ENCODE measurements at regions not wholly inside any gene's neighbourhood (a gene's known extent, or its start where the extent isn't known, plus 50 kb on each side); places are given as distances from the start of the nearest gene placed in this dataset.

GRCh38 chr7:80057488-80057887 is 77.1 kb upstream of the GNAI1 start:
- RAD21 ChIA-PET (ENCODE audit: unreplicated experiment): no interaction called here
- Histone ChIP-seq H3K9ac (ENCODE audit: control insufficient read depth, insufficient read depth, low read length) (no peak overlapping the region), H3K4me1 (ENCODE audit: control insufficient read depth, insufficient read depth, low read length) (no peaks in the 10 kb centered on the region), H3K4me3 (no peak overlapping the region), H3K4me2 (ENCODE audit: control insufficient read depth, insufficient read depth) (no peak overlapping the region), H4K20me1 (ENCODE audit: control insufficient read depth, insufficient read depth) (no peaks in the 10 kb centered on the region), H3K79me2 (ENCODE audit: control insufficient read depth, insufficient read depth, low read length) (no peaks in the 10 kb centered on the region), H3K27ac (ENCODE audit: control insufficient read depth, insufficient read depth) (no peak overlapping the region), H2AFZ (ENCODE audit: control insufficient read depth, low read depth, low read length) (no peak overlapping the region), H3K36me3 (ENCODE audit: control insufficient read depth in 2 of 2, insufficient read depth in 2 of 2, low read length in 1 of 2) (no peaks in the 10 kb centered on the region), H3K9me3 (replicated peaks; ENCODE audit: control insufficient read depth, insufficient read depth, low read length) (no peaks in the 10 kb centered on the region), H3K27me3 (replicated peaks in 1 of 2; ENCODE audit: control insufficient read depth in 2 of 2, insufficient read depth in 2 of 2, low read length in 1 of 2) (no peaks in the 10 kb centered on the region)
- ATAC-seq (peak; percentile 42), DNase-seq (ENCODE audit: low read depth, low spot score) (no peak), FAIRE-seq (no peak)
- POLR2A ChIA-PET: interaction anchor here (0.7 kb wide), 1 partner anchor 81 kb away, joined by 3 read pairs; no protein-coding TSS in a partner anchor
- in situ Hi-C loops (cut with MboI) (loop anchor here (25.0 kb wide), 1 partner anchor 605 kb away; no protein-coding TSS in a partner anchor), intact Hi-C loops (cut with micrococcal nuclease; ENCODE audit: unreplicated experiment) (no loop called here)
- 30% methylated on average over 2 of the region's 3 CpGs for WGBS (ENCODE audit: insufficient coverage, insufficient replicate concordance, low lambda C conversion rate, missing lambda C conversion rate)
- CTCF ChIA-PET: no interaction called here
- no peak for TF ChIP-seq NFYB (IDR thresholded peaks at IDR 0.05; ENCODE audit: insufficient read depth, low read depth, low read length)
- TF ChIP-seq SREBF2 (IDR thresholded peaks at IDR 0.05; ENCODE audit: low read length): no peak
- no peak for TF ChIP-seq CHD4 (IDR thresholded peaks at IDR 0.05)
- TF ChIP-seq NBN (IDR thresholded peaks at IDR 0.05): no peak
- TF ChIP-seq POU2F2 (IDR thresholded peaks at IDR 0.05; ENCODE audit: borderline replicate concordance, low read depth, low read length): no peak
- no peak for TF ChIP-seq MEF2B (IDR thresholded peaks at IDR 0.05; ENCODE audit: partially characterized antibody, poor library complexity, severe bottlenecking)
- no TSS peak for BruUV-seq (replicated peaks)
- SMC1A ChIA-PET (ENCODE audit: uncharacterized antibody, unreplicated experiment): no interaction called here

GRCh38 chr7:80054356-80054755 is 80.3 kb upstream of the GNAI1 start:
- no TSS peak for BruUV-seq (replicated peaks)
- RAD21 ChIA-PET (ENCODE audit: unreplicated experiment): no interaction called here
- H3K4me3 ChIP-seq: no peak overlapping the region
- H3K27ac ChIP-seq (ENCODE audit: control insufficient read depth, insufficient read depth): no peak overlapping the region
- no peak overlapping the region for H2AFZ ChIP-seq (ENCODE audit: control insufficient read depth, low read depth, low read length)
- intact Hi-C loops (cut with micrococcal nuclease; ENCODE audit: unreplicated experiment) (no loop called here), in situ Hi-C loops (cut with MboI) (loop anchor here (25.0 kb wide), 1 partner anchor 608 kb away; no protein-coding TSS in a partner anchor)
- CTCF ChIA-PET: no interaction called here
- H3K79me2 ChIP-seq (ENCODE audit: control insufficient read depth, insufficient read depth, low read length): no peaks in the 10 kb centered on the region
- H3K36me3 ChIP-seq (ENCODE audit: control insufficient read depth in 2 of 2, insufficient read depth in 2 of 2, low read length in 1 of 2): no peaks in the 10 kb centered on the region
- H3K27me3 ChIP-seq (replicated peaks in 1 of 2; ENCODE audit: control insufficient read depth in 2 of 2, insufficient read depth in 2 of 2, low read length in 1 of 2): no peaks in the 10 kb centered on the region
- no peak overlapping the region for H3K9ac ChIP-seq (ENCODE audit: control insufficient read depth, insufficient read depth, low read length)
- POLR2A ChIA-PET: no interaction called here
- no peaks in the 10 kb centered on the region for H3K9me3 ChIP-seq (replicated peaks; ENCODE audit: control insufficient read depth, insufficient read depth, low read length)
- WGBS (ENCODE audit: insufficient coverage, insufficient replicate concordance, low lambda C conversion rate, missing lambda C conversion rate): 16% methylated on average over 2 of the region's 2 CpGs
- no peak for ATAC-seq
- no peak for FAIRE-seq
- SMC1A ChIA-PET (ENCODE audit: uncharacterized antibody, unreplicated experiment): no interaction called here
- no peaks in the 10 kb centered on the region for H3K4me1 ChIP-seq (ENCODE audit: control insufficient read depth, insufficient read depth, low read length)
- DNase-seq (ENCODE audit: low read depth, low spot score): no peak
- H3K4me2 ChIP-seq (ENCODE audit: control insufficient read depth, insufficient read depth): no peak overlapping the region
- no peaks in the 10 kb centered on the region for H4K20me1 ChIP-seq (ENCODE audit: control insufficient read depth, insufficient read depth)
- TF ChIP-seq, protein P1, sequence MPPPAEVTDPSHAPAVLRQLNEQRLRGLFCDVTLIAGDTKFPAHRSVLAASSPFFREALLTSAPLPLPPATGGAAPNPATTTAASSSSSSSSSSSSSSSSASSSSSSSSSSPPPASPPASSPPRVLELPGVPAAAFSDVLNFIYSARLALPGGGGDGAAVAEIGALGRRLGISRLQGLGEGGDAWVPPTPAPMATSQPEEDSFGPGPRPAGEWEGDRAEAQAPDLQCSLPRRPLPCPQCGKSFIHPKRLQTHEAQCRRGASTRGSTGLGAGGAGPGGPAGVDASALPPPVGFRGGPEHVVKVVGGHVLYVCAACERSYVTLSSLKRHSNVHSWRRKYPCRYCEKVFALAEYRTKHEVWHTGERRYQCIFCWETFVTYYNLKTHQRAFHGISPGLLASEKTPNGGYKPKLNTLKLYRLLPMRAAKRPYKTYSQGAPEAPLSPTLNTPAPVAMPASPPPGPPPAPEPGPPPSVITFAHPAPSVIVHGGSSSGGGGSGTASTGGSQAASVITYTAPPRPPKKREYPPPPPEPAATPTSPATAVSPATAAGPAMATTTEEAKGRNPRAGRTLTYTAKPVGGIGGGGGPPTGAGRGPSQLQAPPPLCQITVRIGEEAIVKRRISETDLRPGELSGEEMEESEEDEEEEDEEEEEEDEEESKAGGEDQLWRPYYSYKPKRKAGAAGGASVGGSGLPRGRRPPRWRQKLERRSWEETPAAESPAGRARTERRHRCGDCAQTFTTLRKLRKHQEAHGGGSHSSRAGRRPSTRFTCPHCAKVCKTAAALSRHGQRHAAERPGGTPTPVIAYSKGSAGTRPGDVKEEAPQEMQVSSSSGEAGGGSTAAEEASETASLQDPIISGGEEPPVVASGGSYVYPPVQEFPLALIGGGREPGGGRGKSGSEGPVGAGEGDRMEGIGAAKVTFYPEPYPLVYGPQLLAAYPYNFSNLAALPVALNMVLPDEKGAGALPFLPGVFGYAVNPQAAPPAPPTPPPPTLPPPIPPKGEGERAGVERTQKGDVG (CRISPR knock-in tag; IDR thresholded peaks at IDR 0.05): no peak
- TF ChIP-seq SPI1 (IDR thresholded peaks at IDR 0.05; ENCODE audit: borderline replicate concordance, insufficient read depth, low read depth, low read length): no peak
- no peak for TF ChIP-seq CTCF (IDR thresholded peaks at IDR 0.05 in 2 of 3, conservative IDR thresholded peaks at IDR 0.05 in 1 of 3; ENCODE audit: control insufficient read depth in 2 of 3, extremely low read depth in 1 of 3, insufficient read depth in 1 of 3, low read depth in 3 of 3, low read length in 3 of 3)
- TF ChIP-seq SUZ12 (IDR thresholded peaks at IDR 0.05; ENCODE audit: unreplicated experiment): no peak
- TF ChIP-seq SMARCA5 (IDR thresholded peaks at IDR 0.05): no peak
- TF ChIP-seq SRF (IDR thresholded peaks at IDR 0.05; ENCODE audit: low read depth in 2 of 2, low read length in 2 of 2): no peak
